GM23338 (cell line): ENCODE measurements at regions not wholly inside any gene's neighbourhood (a gene's known extent, or its start where the extent isn't known, plus 50 kb on each side); places are given as distances from the start of the nearest gene placed in this dataset.

ENCODE experiments used
- ATAC-seq: fragments of 200-7000 bp; cut with Tn5 transposase; 3 replicates; pipeline ENCODE4 v1.9.1; 2020
- DNase-seq: peaks from one replicate; pipeline ENCODE4 v3.0.0-alpha.2; 2015; ENCODE audit warnings: low spot score
- H2AFZ ChIP-seq: fragments of 200-600 bp; sonication (generic); 2 replicates; pipeline ENCODE4 v1.8.0; 2016; ENCODE audit warnings: antibody characterized with exemption, mild to moderate bottlenecking, moderate library complexity
- H3F3A ChIP-seq: fragments of 200-600 bp; sonication (generic); replicated peaks from 2 replicates; pipeline ENCODE4 v1.8.0; 2017; ENCODE audit warnings: antibody characterized with exemption, mixed run types, low read depth
- H3K27ac ChIP-seq: fragments of 200-600 bp; sonication (generic); 2 replicates; pipeline ENCODE4 v1.6.1; 2016; ENCODE audit warnings: low read depth
- H3K27me3 ChIP-seq: fragments of 200-600 bp; sonication (generic); 2 replicates; pipeline ENCODE4 v1.8.0; 2016; ENCODE audit warnings: mild to moderate bottlenecking, mixed run types, moderate library complexity; ENCODE audit not compliant: insufficient read depth
- H3K36me3 ChIP-seq: fragments of 200-600 bp; sonication (generic); 2 replicates; pipeline ENCODE4 v1.8.0; 2016; ENCODE audit warnings: mild to moderate bottlenecking; ENCODE audit not compliant: insufficient read depth
- H3K4me1 ChIP-seq: fragments of 200-600 bp; sonication (generic); 2 replicates; pipeline ENCODE4 v1.8.0; 2016; ENCODE audit warnings: mild to moderate bottlenecking, moderate library complexity; ENCODE audit not compliant: insufficient read depth
- H3K4me2 ChIP-seq: fragments of 200-600 bp; sonication (generic); 2 replicates; pipeline ENCODE4 v1.7.1; 2017; ENCODE audit warnings: mixed run types
- H3K4me3 ChIP-seq: fragments of 200-600 bp; sonication (generic); 2 replicates; pipeline ENCODE4 v1.6.1; 2016; ENCODE audit warnings: mixed run types
- H3K79me2 ChIP-seq: fragments of 200-600 bp; sonication (generic); replicated peaks from 2 replicates; pipeline ENCODE4 v1.8.0; 2017; ENCODE audit warnings: mild to moderate bottlenecking; ENCODE audit not compliant: insufficient read depth
- H3K9me2 ChIP-seq: fragments of 200-600 bp; sonication (generic); 2 replicates; pipeline ENCODE4 v1.8.0; 2017; ENCODE audit not compliant: insufficient read depth
- H4K20me1 ChIP-seq: fragments of 200-600 bp; sonication (generic); replicated peaks from 2 replicates; pipeline ENCODE4 v1.8.0; 2017; ENCODE audit warnings: mild to moderate bottlenecking; ENCODE audit not compliant: insufficient read depth
- H3K27ac Mint-ChIP-seq: 2 replicates; pipeline ENCODE4 v1.8.0; 2020; ENCODE audit warnings: inconsistent platforms, mild to moderate bottlenecking, moderate library complexity, mixed read lengths
- H3K27me3 Mint-ChIP-seq: 3 replicates; pipeline ENCODE4 v1.8.0; 2022; ENCODE audit warnings: low read depth, mild to moderate bottlenecking, moderate library complexity, mixed read lengths, inconsistent platforms; ENCODE audit not compliant: insufficient read depth, poor library complexity
- H3K36me3 Mint-ChIP-seq: 3 replicates; pipeline ENCODE4 v1.8.0; 2021; ENCODE audit warnings: low read depth, mild to moderate bottlenecking, inconsistent platforms, moderate library complexity, mixed read lengths
- H3K4me1 Mint-ChIP-seq: 3 replicates; pipeline ENCODE4 v1.8.0; 2020; ENCODE audit warnings: mild to moderate bottlenecking, inconsistent platforms, mixed read lengths
- H3K4me3 Mint-ChIP-seq: 3 replicates; pipeline ENCODE4 v1.8.0; 2021; ENCODE audit warnings: moderate library complexity, mild to moderate bottlenecking, inconsistent platforms, mixed read lengths
- H3K9me3 Mint-ChIP-seq: 3 replicates; pipeline ENCODE4 v1.8.0; 2020; ENCODE audit warnings: moderate library complexity, mild to moderate bottlenecking, inconsistent platforms, mixed read lengths
- CREB1 ChIP-seq: fragments of 250-450 bp; sonication (Bioruptor Pico); IDR thresholded peaks from 2 replicates; pipeline ENCODE4 v1.5.0; 2020; ENCODE audit warnings: low read depth, mild to moderate bottlenecking, moderate library complexity
- EZH2 ChIP-seq: fragments of 200-600 bp; sonication (generic); IDR thresholded peaks from one replicate; pipeline ENCODE4 v1.8.0; 2017; ENCODE audit warnings: antibody characterized with exemption, mild to moderate bottlenecking, low read depth; ENCODE audit not compliant: unreplicated experiment
- EZH2phosphoT487 ChIP-seq: fragments of 200-600 bp; sonication (generic); IDR thresholded peaks from one replicate; pipeline ENCODE4 v1.8.1; 2018; ENCODE audit warnings: antibody characterized with exemption; ENCODE audit not compliant: unreplicated experiment
- JUNB ChIP-seq: IDR thresholded peaks from one replicate; pipeline ENCODE4 v1.6.1; 2016; ENCODE audit warnings: antibody characterized with exemption; ENCODE audit not compliant: unreplicated experiment
- NANOG ChIP-seq: IDR thresholded peaks from 2 replicates; pipeline ENCODE4 v1.6.1; 2016; ENCODE audit warnings: antibody characterized with exemption, borderline replicate concordance
- POLR2AphosphoS5 ChIP-seq: IDR thresholded peaks from 2 replicates; pipeline ENCODE4 v1.6.1; 2016; ENCODE audit warnings: antibody characterized with exemption, low read depth
- STAT1 ChIP-seq: IDR thresholded peaks from one replicate; pipeline ENCODE4 v1.6.1; 2016; ENCODE audit warnings: antibody characterized with exemption; ENCODE audit not compliant: unreplicated experiment
- ZNF114 ChIP-seq: fragments of 250-450 bp; sonication (Bioruptor Pico); IDR thresholded peaks from 2 replicates; pipeline ENCODE4 v1.5.0; 2020; ENCODE audit warnings: mild to moderate bottlenecking, moderate library complexity
- ZNF331 ChIP-seq: fragments of 250-450 bp; sonication (Bioruptor Pico); IDR thresholded peaks from 2 replicates; pipeline ENCODE4 v1.5.0; 2020; ENCODE audit warnings: low read depth, mild to moderate bottlenecking, moderate library complexity
- ZNF462 ChIP-seq: fragments of 250-450 bp; sonication (Bioruptor Pico); IDR thresholded peaks from 2 replicates; pipeline ENCODE4 v1.5.0; 2020; ENCODE audit warnings: mild to moderate bottlenecking, moderate library complexity
- TF ChIP-seq, protein P1 (sequence below), 2 experiments: fragments of 200-600 bp in 1 of 2; sonication (generic) in 1 of 2; conservative IDR thresholded peaks; 2 replicates each; pipeline versions ENCODE4 v1.5.1 to v1.6.1; 2016 to 2017; ENCODE audit warnings: antibody characterized with exemption in 2 of 2, low read depth in 2 of 2, mild to moderate bottlenecking in 2 of 2, moderate library complexity in 1 of 2
- TF ChIP-seq, protein P2 (sequence below): IDR thresholded peaks from one replicate; pipeline ENCODE4 v1.6.1; 2018; ENCODE audit warnings: antibody characterized with exemption; ENCODE audit not compliant: unreplicated experiment
- TF ChIP-seq, protein P3 (sequence below): IDR thresholded peaks from 2 replicates; pipeline ENCODE4 v1.6.1; 2016; ENCODE audit warnings: antibody characterized with exemption

- no peak overlapping the region for H2AFZ ChIP-seq
- H3K27me3 Mint-ChIP-seq: no peaks in the 10 kb centered on the region
- H4K20me1 ChIP-seq: no peaks in the 10 kb centered on the region
- TF ChIP-seq NANOG (no peak), EZH2 (no peak), CREB1 (no peak), ZNF331 (CRISPR knock-in tag) (no peak), STAT1 (no peak), JUNB (no peak), ZNF114 (CRISPR knock-in tag) (no peak), EZH2phosphoT487 (no peak), POLR2AphosphoS5 (no peak), ZNF462 (CRISPR knock-in tag) (no peak)
- TF ChIP-seq, protein P1, sequence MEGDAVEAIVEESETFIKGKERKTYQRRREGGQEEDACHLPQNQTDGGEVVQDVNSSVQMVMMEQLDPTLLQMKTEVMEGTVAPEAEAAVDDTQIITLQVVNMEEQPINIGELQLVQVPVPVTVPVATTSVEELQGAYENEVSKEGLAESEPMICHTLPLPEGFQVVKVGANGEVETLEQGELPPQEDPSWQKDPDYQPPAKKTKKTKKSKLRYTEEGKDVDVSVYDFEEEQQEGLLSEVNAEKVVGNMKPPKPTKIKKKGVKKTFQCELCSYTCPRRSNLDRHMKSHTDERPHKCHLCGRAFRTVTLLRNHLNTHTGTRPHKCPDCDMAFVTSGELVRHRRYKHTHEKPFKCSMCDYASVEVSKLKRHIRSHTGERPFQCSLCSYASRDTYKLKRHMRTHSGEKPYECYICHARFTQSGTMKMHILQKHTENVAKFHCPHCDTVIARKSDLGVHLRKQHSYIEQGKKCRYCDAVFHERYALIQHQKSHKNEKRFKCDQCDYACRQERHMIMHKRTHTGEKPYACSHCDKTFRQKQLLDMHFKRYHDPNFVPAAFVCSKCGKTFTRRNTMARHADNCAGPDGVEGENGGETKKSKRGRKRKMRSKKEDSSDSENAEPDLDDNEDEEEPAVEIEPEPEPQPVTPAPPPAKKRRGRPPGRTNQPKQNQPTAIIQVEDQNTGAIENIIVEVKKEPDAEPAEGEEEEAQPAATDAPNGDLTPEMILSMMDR (conservative IDR thresholded peaks at IDR 0.05; ENCODE audit: low read depth in 2 of 2): no peak
- TF ChIP-seq, protein P2, sequence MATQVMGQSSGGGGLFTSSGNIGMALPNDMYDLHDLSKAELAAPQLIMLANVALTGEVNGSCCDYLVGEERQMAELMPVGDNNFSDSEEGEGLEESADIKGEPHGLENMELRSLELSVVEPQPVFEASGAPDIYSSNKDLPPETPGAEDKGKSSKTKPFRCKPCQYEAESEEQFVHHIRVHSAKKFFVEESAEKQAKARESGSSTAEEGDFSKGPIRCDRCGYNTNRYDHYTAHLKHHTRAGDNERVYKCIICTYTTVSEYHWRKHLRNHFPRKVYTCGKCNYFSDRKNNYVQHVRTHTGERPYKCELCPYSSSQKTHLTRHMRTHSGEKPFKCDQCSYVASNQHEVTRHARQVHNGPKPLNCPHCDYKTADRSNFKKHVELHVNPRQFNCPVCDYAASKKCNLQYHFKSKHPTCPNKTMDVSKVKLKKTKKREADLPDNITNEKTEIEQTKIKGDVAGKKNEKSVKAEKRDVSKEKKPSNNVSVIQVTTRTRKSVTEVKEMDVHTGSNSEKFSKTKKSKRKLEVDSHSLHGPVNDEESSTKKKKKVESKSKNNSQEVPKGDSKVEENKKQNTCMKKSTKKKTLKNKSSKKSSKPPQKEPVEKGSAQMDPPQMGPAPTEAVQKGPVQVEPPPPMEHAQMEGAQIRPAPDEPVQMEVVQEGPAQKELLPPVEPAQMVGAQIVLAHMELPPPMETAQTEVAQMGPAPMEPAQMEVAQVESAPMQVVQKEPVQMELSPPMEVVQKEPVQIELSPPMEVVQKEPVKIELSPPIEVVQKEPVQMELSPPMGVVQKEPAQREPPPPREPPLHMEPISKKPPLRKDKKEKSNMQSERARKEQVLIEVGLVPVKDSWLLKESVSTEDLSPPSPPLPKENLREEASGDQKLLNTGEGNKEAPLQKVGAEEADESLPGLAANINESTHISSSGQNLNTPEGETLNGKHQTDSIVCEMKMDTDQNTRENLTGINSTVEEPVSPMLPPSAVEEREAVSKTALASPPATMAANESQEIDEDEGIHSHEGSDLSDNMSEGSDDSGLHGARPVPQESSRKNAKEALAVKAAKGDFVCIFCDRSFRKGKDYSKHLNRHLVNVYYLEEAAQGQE: no peak
- TF ChIP-seq, protein P3, sequence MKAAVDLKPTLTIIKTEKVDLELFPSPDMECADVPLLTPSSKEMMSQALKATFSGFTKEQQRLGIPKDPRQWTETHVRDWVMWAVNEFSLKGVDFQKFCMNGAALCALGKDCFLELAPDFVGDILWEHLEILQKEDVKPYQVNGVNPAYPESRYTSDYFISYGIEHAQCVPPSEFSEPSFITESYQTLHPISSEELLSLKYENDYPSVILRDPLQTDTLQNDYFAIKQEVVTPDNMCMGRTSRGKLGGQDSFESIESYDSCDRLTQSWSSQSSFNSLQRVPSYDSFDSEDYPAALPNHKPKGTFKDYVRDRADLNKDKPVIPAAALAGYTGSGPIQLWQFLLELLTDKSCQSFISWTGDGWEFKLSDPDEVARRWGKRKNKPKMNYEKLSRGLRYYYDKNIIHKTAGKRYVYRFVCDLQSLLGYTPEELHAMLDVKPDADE: no peak
- H3K79me2 ChIP-seq: no peaks in the 10 kb centered on the region
- no peak overlapping the region for H3K4me3 ChIP-seq
- H3K36me3 Mint-ChIP-seq: no peaks in the 10 kb centered on the region
- H3K4me1 ChIP-seq: no peaks in the 10 kb centered on the region
- no peak overlapping the region for H3K4me2 ChIP-seq
- no peak for ATAC-seq
- H3K36me3 ChIP-seq: no peaks in the 10 kb centered on the region
- no peaks in the 10 kb centered on the region for H3K9me2 ChIP-seq
- H3K9me3 Mint-ChIP-seq: no peaks in the 10 kb centered on the region
- H3F3A ChIP-seq: no peaks in the 10 kb centered on the region
- H3K27ac ChIP-seq: no peak overlapping the region
- no peak overlapping the region for H3K27ac Mint-ChIP-seq
- no peak overlapping the region for H3K4me3 Mint-ChIP-seq
- H3K4me1 Mint-ChIP-seq: no peaks in the 10 kb centered on the region
- DNase-seq: no peak
- no peaks in the 10 kb centered on the region for H3K27me3 ChIP-seq
These were observed 158.9 kb upstream of the FOXG1 start for GRCh38 chr14:28607661-28608060.
